Stimulated activated memory B cell treated with anti-CD40 and anti-IgM and Interleukin-4, amounts not matched to agents 10 μg/mL and 1 μg/mL and 100 μg/mL, for 72 hours (primary cell): ENCODE measurements at regions not wholly inside any gene's neighbourhood (a gene's known extent, or its start where the extent isn't known, plus 50 kb on each side); places are given as distances from the start of the nearest gene placed in this dataset.

Experiments used
- ATAC-seq: fragments of 150-1000 bp; cut with Tn5 transposase; 2 replicates; pipeline ENCODE4 v1.10.0; 2021
- H3K27ac Mint-ChIP-seq: one replicate; pipeline ENCODE4 v1.8.0; 2022; ENCODE audit warnings: mild to moderate bottlenecking, mixed read lengths
- H3K27me3 Mint-ChIP-seq: one replicate; pipeline ENCODE4 v1.8.0; 2022; ENCODE audit warnings: mixed read lengths
- H3K36me3 Mint-ChIP-seq: one replicate; pipeline ENCODE4 v1.8.0; 2022; ENCODE audit warnings: mixed read lengths
- H3K4me1 Mint-ChIP-seq: one replicate; pipeline ENCODE4 v1.8.0; 2022; ENCODE audit warnings: mixed read lengths
- H3K4me3 Mint-ChIP-seq: one replicate; pipeline ENCODE4 v1.8.0; 2022; ENCODE audit warnings: mild to moderate bottlenecking, moderate library complexity, mixed read lengths
- H3K9me3 Mint-ChIP-seq: one replicate; pipeline ENCODE4 v1.8.0; 2022; ENCODE audit warnings: mixed read lengths

GRCh38 chr5:133839721-133840120 lies 128.7 kb downstream of the C5orf15 start:
- Mint-ChIP-seq H3K4me3 (no peak overlapping the region), H3K27ac (no peak overlapping the region), H3K9me3 (peaks cover 9% of the 10 kb centered on the region), H3K4me1 (no peaks in the 10 kb centered on the region), H3K27me3 (peaks cover 14% of the 10 kb centered on the region), H3K36me3 (peaks cover 8% of the 10 kb centered on the region)
- no peak for ATAC-seq

- H3K4me3 Mint-ChIP-seq: no peak overlapping the region
- H3K27ac Mint-ChIP-seq: no peak overlapping the region
- peaks cover 9% of the 10 kb centered on the region for H3K9me3 Mint-ChIP-seq
- H3K4me1 Mint-ChIP-seq: no peaks in the 10 kb centered on the region
- no peak for ATAC-seq
- H3K27me3 Mint-ChIP-seq: peaks cover 14% of the 10 kb centered on the region
- peaks cover 8% of the 10 kb centered on the region for H3K36me3 Mint-ChIP-seq
Measured at GRCh38 chr5:133839090-133839489, 129.3 kb downstream of the C5orf15 start.

- Mint-ChIP-seq H3K4me3 (no peak overlapping the region), H3K9me3 (peaks cover 9% of the 10 kb centered on the region), H3K27ac (no peak overlapping the region), H3K4me1 (no peaks in the 10 kb centered on the region), H3K27me3 (peaks cover 14% of the 10 kb centered on the region), H3K36me3 (peaks cover 8% of the 10 kb centered on the region)
- no peak for ATAC-seq
Measured at GRCh38 chr5:133838286-133838685, 130.1 kb downstream of the C5orf15 start.

- no peak for ATAC-seq
Measured at GRCh38 chr5:133831491-133832224, 136.8 kb downstream of the C5orf15 start.

GRCh38 chr5:133830911-133831310 lies 137.5 kb downstream of the C5orf15 start:
- ATAC-seq: peak; percentile 41
- Mint-ChIP-seq H3K27ac (peak overlapping the region; percentile 56), H3K9me3 (no peaks in the 10 kb centered on the region), H3K36me3 (no peaks in the 10 kb centered on the region), H3K4me3 (no peak overlapping the region), H3K4me1 (peaks cover 45% of the 10 kb centered on the region), H3K27me3 (no peaks in the 10 kb centered on the region)

More at GRCh38 chr5:133831491-133832224, 136.8 kb downstream of the C5orf15 start:
- H3K4me3 Mint-ChIP-seq: no peak overlapping the region
- H3K27me3 Mint-ChIP-seq: peaks cover 7% of the 10 kb centered on the region
- peak overlapping the region; percentile 56 for H3K27ac Mint-ChIP-seq
- peaks cover 6% of the 10 kb centered on the region for H3K36me3 Mint-ChIP-seq
- peaks cover 38% of the 10 kb centered on the region for H3K4me1 Mint-ChIP-seq
- peaks cover 5% of the 10 kb centered on the region for H3K9me3 Mint-ChIP-seq

- peak overlapping the region; percentile 56 for H3K27ac Mint-ChIP-seq
- H3K27me3 Mint-ChIP-seq: no peaks in the 10 kb centered on the region
- no peaks in the 10 kb centered on the region for H3K9me3 Mint-ChIP-seq
- ATAC-seq: no peak
- peaks cover 51% of the 10 kb centered on the region for H3K4me1 Mint-ChIP-seq
- H3K4me3 Mint-ChIP-seq: no peak overlapping the region
- no peaks in the 10 kb centered on the region for H3K36me3 Mint-ChIP-seq
Measured at GRCh38 chr5:133830281-133830680, 138.1 kb downstream of the C5orf15 start.

- Mint-ChIP-seq H3K9me3 (no peaks in the 10 kb centered on the region), H3K36me3 (no peaks in the 10 kb centered on the region), H3K4me1 (peaks cover 56% of the 10 kb centered on the region), H3K4me3 (no peak overlapping the region), H3K27me3 (no peaks in the 10 kb centered on the region), H3K27ac (peak overlapping the region; percentile 56)
- no peak for ATAC-seq
Measured at GRCh38 chr5:133829786-133830185, 138.6 kb downstream of the C5orf15 start.

GRCh38 chr5:133828722-133829121 lies 139.7 kb downstream of the C5orf15 start:
- H3K4me3 Mint-ChIP-seq: no peak overlapping the region
- no peaks in the 10 kb centered on the region for H3K36me3 Mint-ChIP-seq

GRCh38 chr5:133827830-133828229 lies 140.6 kb downstream of the C5orf15 start:
- H3K27ac Mint-ChIP-seq: no peak overlapping the region
- no peak for ATAC-seq
- H3K4me1 Mint-ChIP-seq: peaks cover 71% of the 10 kb centered on the region
- no peak overlapping the region for H3K4me3 Mint-ChIP-seq
- no peaks in the 10 kb centered on the region for H3K27me3 Mint-ChIP-seq
- H3K9me3 Mint-ChIP-seq: no peaks in the 10 kb centered on the region
- H3K36me3 Mint-ChIP-seq: no peaks in the 10 kb centered on the region

More at GRCh38 chr5:133828722-133829121, 139.7 kb downstream of the C5orf15 start:
- Mint-ChIP-seq H3K4me1 (peaks cover 67% of the 10 kb centered on the region), H3K9me3 (no peaks in the 10 kb centered on the region), H3K27ac (no peak overlapping the region), H3K27me3 (no peaks in the 10 kb centered on the region)
- no peak for ATAC-seq

GRCh38 chr5:133827011-133827410 lies 141.4 kb downstream of the C5orf15 start:
- no peak for ATAC-seq
- Mint-ChIP-seq H3K4me1 (peaks cover 71% of the 10 kb centered on the region), H3K36me3 (no peaks in the 10 kb centered on the region), H3K27ac (no peak overlapping the region), H3K9me3 (no peaks in the 10 kb centered on the region), H3K4me3 (no peak overlapping the region), H3K27me3 (no peaks in the 10 kb centered on the region)

- H3K4me3 Mint-ChIP-seq: peak overlapping the region; percentile 44
- peak overlapping the region; percentile 60 for H3K27ac Mint-ChIP-seq
- no peaks in the 10 kb centered on the region for H3K36me3 Mint-ChIP-seq
- ATAC-seq: peak; percentile 75
- H3K27me3 Mint-ChIP-seq: peaks cover under 1% of the 10 kb centered on the region
- peaks cover 60% of the 10 kb centered on the region for H3K4me1 Mint-ChIP-seq
- H3K9me3 Mint-ChIP-seq: no peaks in the 10 kb centered on the region
Measured at GRCh38 chr5:133825631-133826289, 142.7 kb downstream of the C5orf15 start.

GRCh38 chr5:133824661-133825254 lies 143.7 kb downstream of the C5orf15 start:
- Mint-ChIP-seq H3K27ac (peak overlapping the region; percentile 60), H3K9me3 (no peaks in the 10 kb centered on the region), H3K4me3 (no peak overlapping the region), H3K27me3 (peaks cover 10% of the 10 kb centered on the region), H3K4me1 (peaks cover 59% of the 10 kb centered on the region), H3K36me3 (no peaks in the 10 kb centered on the region)
- ATAC-seq: peak; percentile 79

- H3K27me3 Mint-ChIP-seq: peaks cover 22% of the 10 kb centered on the region
- H3K27ac Mint-ChIP-seq: peak overlapping the region; percentile 7
- H3K4me3 Mint-ChIP-seq: no peak overlapping the region
Measured at GRCh38 chr5:133821889-133822288, 146.5 kb downstream of the C5orf15 start.

GRCh38 chr5:133821311-133821741 lies 147.1 kb downstream of the C5orf15 start:
- no peaks in the 10 kb centered on the region for H3K36me3 Mint-ChIP-seq
- H3K27me3 Mint-ChIP-seq: peaks cover 22% of the 10 kb centered on the region
- peaks cover 39% of the 10 kb centered on the region for H3K4me1 Mint-ChIP-seq
- H3K27ac Mint-ChIP-seq: peak overlapping the region; percentile 7
- H3K4me3 Mint-ChIP-seq: no peak overlapping the region
- no peaks in the 10 kb centered on the region for H3K9me3 Mint-ChIP-seq
- ATAC-seq: no peak

More at GRCh38 chr5:133821889-133822288, 146.5 kb downstream of the C5orf15 start:
- H3K9me3 Mint-ChIP-seq: no peaks in the 10 kb centered on the region
- ATAC-seq: no peak
- peaks cover 45% of the 10 kb centered on the region for H3K4me1 Mint-ChIP-seq
- H3K36me3 Mint-ChIP-seq: no peaks in the 10 kb centered on the region

- H3K27ac Mint-ChIP-seq: no peak overlapping the region
Measured at GRCh38 chr5:133820507-133820906, 147.9 kb downstream of the C5orf15 start.

More at GRCh38 chr5:133820507-133820906, 147.9 kb downstream of the C5orf15 start:
- Mint-ChIP-seq H3K36me3 (no peaks in the 10 kb centered on the region), H3K9me3 (no peaks in the 10 kb centered on the region), H3K4me3 (no peak overlapping the region), H3K4me1 (peaks cover 31% of the 10 kb centered on the region), H3K27me3 (peaks cover 22% of the 10 kb centered on the region)
- ATAC-seq: no peak
